ENCODE measurements at regions not wholly inside any gene's neighbourhood (a gene's known extent, or its start where the extent isn't known, plus 50 kb on each side); places are given as distances from the start of the nearest gene placed in this dataset.

- no peak for DNase-seq (ENCODE audit: low read depth)
These were observed 149.7 kb upstream of the VANGL1 start for GRCh38 chr1:115492019-115492595.

DNA sequence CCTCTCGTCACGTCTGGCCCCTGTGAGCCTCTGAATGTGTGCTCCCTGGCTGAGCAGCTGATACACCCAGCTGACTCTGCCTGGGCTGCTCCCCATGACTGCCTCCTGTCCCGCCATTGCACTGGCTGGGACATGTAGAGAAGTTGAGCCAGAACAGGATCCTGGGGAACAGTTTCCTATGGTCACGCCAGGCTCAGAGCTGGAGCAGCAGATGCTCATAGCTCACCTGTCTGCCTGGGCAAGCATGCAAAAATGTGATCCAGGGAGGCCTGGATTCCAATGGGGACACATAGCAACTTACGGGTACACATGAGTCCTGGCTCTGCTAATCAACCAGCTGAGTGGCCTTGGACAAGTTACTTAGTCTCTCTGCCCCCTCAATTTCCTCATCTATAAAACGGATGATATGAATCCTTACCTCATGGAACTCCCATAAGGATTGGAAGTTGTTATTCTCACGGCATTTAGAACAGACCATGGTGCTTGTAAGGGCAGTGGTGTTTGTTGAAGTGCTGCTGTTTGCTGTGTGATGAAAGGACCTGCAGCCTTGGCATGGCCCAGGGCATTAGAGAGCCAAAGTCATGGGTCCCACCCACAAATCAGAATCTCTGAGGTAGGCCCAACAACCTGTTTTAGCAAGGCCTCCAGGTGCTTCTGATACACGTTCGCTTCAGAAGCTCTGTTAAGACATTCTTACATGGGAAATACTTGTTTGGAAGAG lies 150.3 kb upstream of the VANGL1 start:
- DNase-seq (ENCODE audit: low read depth) = no peak

DNA sequence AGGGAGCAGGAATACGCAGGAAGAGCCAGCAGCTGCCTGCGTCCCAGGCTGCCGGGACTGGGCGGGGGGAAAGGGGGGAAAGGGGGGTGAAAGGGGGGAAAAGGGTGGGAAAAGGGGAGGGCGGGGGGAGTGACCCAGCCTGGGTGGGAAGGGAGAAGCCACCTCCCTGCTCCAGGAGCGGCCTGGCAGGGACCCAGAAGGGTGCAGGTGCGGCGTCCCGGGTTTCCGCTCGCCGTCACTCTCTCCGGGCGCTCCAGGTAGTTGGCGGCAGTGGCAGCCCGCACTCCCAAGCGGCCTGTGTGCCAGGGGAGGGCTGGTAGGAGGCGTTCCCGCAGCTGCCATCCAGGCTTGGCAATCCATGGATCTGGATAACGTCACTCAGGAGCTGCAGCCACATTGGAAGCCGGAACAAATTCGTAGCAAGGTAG lies 141.0 kb upstream of the NGF start:
- no peak for DNase-seq (ENCODE audit: low read depth)

GRCh38 chr1:115477071-115477470 lies 139.0 kb upstream of the NGF start:
- no peak for DNase-seq (ENCODE audit: low read depth)

- DNase-seq (ENCODE audit: low read depth) = no peak
These were observed 138.6 kb upstream of the NGF start for GRCh38 chr1:115476616-115477015.

DNA sequence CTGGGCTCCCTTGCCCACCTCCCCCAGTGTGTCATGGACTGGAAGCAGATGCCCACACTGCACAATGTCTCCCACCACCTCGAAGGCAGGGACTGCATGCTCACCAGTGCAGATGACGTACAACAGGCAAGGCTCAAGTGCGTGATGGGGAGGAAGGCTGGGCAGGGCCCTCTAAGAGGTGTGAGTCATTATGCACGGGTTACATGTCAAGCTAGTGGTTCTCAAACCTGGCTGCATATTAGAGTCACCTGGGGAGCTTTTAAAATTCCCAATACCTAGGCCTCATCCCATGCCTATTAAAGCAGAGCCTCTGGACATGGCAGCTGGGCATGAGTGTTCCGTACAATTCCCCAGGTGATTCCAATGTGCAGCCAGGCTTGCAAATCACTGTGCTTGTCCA lies 137.9 kb upstream of the NGF start:
- DNase-seq (ENCODE audit: low read depth) = no peak

GRCh38 chr1:115475252-115475651 lies 137.2 kb upstream of the NGF start:
- DNase-seq (ENCODE audit: low read depth) = no peak

DNA sequence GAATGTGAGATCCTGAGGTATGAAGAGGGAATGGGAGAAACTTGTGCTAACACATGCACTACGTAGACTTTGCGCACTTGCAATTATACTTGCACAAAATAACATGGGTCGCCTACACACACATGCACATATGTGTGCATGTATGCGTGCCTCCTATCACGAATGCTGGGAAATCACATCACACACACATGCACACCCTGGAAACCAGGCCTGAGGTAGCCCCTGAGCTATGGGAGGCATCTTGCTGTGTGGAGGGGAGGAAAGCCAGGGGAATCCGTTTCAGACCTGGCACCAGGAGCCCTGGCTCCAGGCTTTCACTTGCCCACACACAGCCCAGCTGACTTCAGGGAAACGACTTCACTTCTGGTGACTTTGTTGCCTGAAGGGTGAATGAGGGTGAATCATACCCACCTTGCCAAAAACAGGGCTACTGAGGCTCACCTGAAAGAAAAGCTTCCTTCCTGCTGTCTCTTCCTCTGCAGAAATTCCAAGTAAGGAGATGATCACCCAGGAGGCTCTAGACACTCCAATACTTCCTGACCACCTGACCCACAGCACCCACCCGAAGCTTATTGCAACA lies 136.0 kb upstream of the NGF start:
- no peak for DNase-seq (ENCODE audit: low read depth)

- DNase-seq (ENCODE audit: low read depth) = peak; percentile 56
These were observed 131.8 kb upstream of the NGF start for GRCh38 chr1:115469703-115470476.

GRCh38 chr1:115467790-115468189 lies 129.7 kb upstream of the NGF start:
- DNase-seq (ENCODE audit: low read depth) = no peak

DNA sequence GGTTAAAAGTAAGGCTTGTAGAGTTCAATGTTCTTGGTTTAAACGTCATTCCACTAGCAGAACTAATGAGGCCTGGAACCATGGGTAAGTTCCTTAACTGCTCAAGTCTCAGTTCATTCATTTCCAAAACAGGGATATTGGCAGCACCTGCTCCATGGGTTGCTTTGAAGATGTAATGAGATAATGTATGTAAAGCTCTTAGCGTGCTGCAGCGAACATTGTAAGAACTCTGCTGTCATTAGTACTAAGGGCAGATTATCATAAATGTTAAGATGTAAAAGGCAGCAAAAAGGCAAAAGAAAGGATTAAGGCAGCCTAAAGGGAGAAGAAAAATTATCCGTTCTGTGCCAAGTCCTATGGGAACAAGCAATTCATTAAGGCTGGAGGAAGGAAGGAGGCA lies 129.1 kb upstream of the NGF start:
- DNase-seq (ENCODE audit: low read depth) = no peak

DNA sequence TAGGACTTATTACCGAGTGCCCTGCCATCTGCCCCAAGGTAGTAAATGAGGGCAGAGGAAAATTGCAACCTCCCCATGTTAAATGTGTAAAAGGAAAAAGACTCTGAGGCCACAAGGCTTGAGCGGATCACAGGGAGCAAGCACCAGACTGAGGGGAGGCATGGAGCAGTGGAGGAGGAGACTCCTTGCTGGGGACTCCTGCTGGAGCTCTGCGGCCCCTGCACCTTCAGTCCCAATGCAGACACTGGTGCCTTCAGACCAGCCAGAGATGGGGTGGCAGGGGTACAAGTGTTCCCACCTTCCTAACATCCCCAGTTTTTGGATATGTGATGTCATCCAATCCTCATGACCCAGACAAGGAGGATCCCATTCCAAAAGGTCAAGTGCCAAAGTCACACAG lies 128.4 kb upstream of the NGF start:
- no peak for DNase-seq (ENCODE audit: low read depth)

DNA sequence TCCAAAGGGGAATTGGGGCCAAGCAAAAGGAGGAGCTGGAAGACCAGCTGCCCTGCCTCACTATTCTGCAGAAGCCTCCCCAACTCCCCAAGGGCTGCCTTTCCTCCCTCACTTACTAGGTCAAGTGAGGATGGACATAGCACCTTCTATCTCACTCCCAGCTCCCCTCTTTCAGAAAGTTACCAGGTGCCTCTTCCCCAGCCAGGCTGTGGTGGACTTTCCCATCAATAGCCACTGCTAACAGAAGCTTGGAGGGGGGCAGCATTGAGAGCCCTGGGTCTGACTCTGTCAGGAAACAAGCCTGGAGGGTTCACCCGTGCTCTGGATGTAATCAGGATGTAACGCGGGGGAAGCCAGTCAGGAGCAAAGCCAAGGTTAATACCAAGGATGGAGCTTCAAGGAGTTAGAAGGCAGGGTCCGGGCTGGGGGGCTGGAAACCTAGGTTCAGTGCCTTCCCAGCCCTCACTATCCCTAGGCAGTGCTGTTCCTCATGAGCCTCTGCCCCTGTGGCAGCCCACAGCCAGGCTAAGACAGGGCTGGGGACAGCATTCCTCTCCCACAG lies 127.8 kb upstream of the NGF start:
- no peak for DNase-seq (ENCODE audit: low read depth)

DNA sequence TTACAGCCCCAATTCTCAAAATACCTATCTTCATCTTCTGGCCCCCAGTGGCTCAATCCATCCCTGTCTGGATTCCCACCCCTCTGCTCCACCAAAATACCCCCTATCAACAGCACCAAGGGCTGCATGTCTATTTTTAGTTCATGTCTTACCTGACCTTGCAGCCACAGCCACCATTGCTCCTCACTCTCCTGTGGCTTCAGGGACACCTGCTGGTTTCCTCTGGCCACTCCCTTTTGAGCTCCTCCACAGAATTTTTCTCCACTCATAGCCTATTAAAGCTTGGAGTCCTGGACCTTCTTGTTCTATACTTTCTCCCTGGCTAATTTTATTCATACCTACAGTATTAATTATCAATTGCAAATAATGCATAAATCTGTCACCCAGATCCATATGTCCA lies 125.3 kb upstream of the NGF start:
- no peak for DNase-seq (ENCODE audit: low read depth)

DNA sequence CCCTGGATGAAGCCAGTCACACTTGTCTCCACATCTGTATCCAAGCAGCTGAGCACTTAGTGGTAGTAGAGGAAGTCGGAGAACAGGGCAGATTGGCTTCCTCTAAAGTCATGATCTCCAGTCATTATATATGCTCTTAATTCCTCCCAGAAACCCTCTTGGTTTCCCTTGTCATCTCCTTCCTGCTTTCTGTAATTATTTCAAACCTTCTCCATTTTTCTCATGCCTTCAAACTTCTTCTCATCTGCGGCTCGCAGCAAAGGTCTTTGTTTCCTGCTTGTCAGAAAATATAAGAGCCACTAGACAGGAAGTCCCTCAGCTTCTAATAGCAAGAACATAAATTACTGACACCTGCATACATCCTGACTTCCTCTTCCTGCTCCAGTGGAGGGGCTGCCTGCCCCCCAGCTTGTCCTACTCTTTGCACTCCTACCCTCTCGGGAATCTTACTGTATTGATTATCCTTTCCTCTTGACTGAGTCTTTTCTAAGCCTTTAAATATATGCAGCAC lies 124.6 kb upstream of the NGF start:
- DNase-seq (ENCODE audit: low read depth) = no peak

GRCh38 chr1:115461526-115461925 lies 123.5 kb upstream of the NGF start:
- no peak for DNase-seq (ENCODE audit: low read depth)

DNA sequence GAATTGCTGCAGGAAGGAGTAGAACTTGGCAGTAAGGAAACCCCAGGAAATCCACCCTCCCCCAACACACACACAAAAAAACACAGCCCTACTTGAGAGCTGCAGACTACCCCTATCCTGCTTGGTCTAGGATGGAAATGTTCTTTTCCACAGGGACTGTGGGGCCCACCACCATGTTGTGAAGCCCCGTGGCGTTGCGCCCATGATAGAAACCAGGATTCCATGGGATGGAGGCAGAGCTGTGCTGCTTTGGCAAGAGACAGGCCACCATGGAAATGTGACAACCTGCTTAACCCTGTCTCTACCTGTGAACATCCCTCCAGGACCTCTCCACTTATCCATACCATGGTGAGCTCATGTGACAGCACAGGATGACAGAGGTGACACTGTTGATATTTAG lies 121.1 kb upstream of the NGF start:
- DNase-seq (ENCODE audit: low read depth) = no peak

GRCh38 chr1:115458426-115459114 lies 120.5 kb upstream of the NGF start:
- no peak for DNase-seq (ENCODE audit: low read depth)

- no peak for DNase-seq (ENCODE audit: low read depth)
These were observed 119.2 kb upstream of the NGF start for GRCh38 chr1:115457289-115457688.

DNA sequence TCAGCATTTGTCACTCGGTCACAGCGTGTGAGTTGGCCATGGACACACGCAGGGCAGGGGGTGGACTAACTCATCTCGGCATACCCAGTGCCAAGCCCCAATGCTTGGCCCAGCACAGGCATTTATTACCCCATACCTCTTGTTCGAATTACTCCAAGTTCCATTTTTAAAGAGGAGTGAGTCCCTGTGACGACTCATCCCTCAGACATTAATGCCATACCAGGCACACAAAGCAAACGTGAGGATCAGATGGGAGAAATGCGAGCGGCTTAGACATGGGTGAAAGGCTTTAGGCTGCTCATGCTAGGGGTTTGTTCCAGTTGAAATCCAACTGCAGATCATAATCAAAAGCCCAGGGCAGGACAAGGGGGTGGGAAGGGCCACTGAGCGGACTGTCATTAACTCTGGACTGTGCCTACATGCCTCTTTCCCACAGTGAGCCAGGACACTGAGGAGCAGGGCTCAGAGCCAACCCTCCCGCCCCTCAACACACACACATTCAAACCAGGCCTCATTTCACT lies 118.5 kb upstream of the NGF start:
- DNase-seq (ENCODE audit: low read depth) = peak; percentile 63

- DNase-seq (ENCODE audit: low read depth) = no peak
These were observed 116.9 kb upstream of the NGF start for GRCh38 chr1:115454837-115455511.

Measured in HS-5 (cell line).